ENCODE measurements at regions not wholly inside any gene's neighbourhood (a gene's known extent, or its start where the extent isn't known, plus 50 kb on each side); places are given as distances from the start of the nearest gene placed in this dataset.
"Not testable (repeated sequence)": the region's sequence is repeated elsewhere in the genome, so short reads cannot be mapped to it uniquely, and the experiment has no call there.

DNA sequence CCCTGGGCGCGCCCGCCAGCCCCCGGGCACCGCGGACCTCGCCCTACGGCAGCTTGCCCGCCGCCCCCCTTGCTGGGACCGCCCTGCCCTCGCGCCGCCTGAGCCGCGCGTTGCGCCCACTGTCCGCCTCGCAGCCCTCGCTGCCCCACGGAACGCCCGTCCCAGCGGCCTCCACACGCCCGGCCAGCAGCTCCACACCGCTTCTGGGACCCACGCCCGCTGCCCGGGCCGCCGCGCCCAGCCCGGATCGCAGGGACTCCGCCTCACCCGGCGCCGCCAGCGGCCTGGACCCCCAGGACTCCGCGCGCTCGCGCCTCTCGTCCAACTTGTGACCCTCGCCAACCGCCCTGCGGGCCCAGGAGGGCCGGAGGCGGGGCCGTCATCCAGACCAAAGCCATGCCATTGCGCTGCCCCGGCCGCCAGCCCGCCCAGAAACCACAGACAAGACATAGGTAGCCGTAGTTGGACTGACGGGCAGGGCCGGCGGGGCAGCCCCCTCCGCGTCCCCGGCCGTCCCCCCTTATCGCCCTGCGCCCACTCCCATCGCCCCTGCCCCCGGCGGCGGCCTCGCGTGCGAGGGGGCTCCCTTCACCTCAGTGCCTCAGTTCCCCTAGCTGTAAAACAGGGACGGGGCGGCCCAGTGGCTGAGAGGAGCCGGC is 90.5 kb downstream of the GOLGA8T start:
- TF ChIP-seq, protein P1, sequence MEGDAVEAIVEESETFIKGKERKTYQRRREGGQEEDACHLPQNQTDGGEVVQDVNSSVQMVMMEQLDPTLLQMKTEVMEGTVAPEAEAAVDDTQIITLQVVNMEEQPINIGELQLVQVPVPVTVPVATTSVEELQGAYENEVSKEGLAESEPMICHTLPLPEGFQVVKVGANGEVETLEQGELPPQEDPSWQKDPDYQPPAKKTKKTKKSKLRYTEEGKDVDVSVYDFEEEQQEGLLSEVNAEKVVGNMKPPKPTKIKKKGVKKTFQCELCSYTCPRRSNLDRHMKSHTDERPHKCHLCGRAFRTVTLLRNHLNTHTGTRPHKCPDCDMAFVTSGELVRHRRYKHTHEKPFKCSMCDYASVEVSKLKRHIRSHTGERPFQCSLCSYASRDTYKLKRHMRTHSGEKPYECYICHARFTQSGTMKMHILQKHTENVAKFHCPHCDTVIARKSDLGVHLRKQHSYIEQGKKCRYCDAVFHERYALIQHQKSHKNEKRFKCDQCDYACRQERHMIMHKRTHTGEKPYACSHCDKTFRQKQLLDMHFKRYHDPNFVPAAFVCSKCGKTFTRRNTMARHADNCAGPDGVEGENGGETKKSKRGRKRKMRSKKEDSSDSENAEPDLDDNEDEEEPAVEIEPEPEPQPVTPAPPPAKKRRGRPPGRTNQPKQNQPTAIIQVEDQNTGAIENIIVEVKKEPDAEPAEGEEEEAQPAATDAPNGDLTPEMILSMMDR (IDR thresholded peaks at IDR 0.05): not testable (repeated sequence)
- not testable (repeated sequence) for TF ChIP-seq POLR2A (IDR thresholded peaks at IDR 0.05)

Data from ovary (tissue), 3 donors.